ENCODE measurements at regions not wholly inside any gene's neighbourhood (a gene's known extent, or its start where the extent isn't known, plus 50 kb on each side); places are given as distances from the start of the nearest gene placed in this dataset.
"Not testable (repeated sequence)": the region's sequence is repeated elsewhere in the genome, so short reads cannot be mapped to it uniquely, and the experiment has no call there.

GRCh38 chr10:35973912-35974591 is 332.0 kb upstream of the FZD8 start:
- not testable (repeated sequence) for H3K36me3 ChIP-seq (ENCODE audit: control insufficient read depth, insufficient read depth, low read length); DNase-seq; H3K4me1 ChIP-seq (ENCODE audit: control insufficient read depth, insufficient read depth, low read length, poor library complexity, severe bottlenecking); H3K4me3 ChIP-seq (ENCODE audit: insufficient read depth, low read depth, low read length, poor library complexity, severe bottlenecking); H3K9me3 ChIP-seq (ENCODE audit: control insufficient read depth, low read length); H3K27me3 ChIP-seq (replicated peaks; ENCODE audit: control insufficient read depth, insufficient read depth, low read length, poor library complexity, severe bottlenecking); H3K27ac ChIP-seq (ENCODE audit: insufficient read depth, low read length, poor library complexity, severe bottlenecking)

- Histone ChIP-seq H3K27me3 (replicated peaks; ENCODE audit: control insufficient read depth, insufficient read depth, low read length, poor library complexity, severe bottlenecking) (no peaks in the 10 kb centered on the region), H3K9me3 (ENCODE audit: control insufficient read depth, low read length) (no peaks in the 10 kb centered on the region), H3K4me3 (ENCODE audit: insufficient read depth, low read depth, low read length, poor library complexity, severe bottlenecking) (no peak overlapping the region), H3K4me1 (ENCODE audit: control insufficient read depth, insufficient read depth, low read length, poor library complexity, severe bottlenecking) (no peaks in the 10 kb centered on the region), H3K27ac (ENCODE audit: insufficient read depth, low read length, poor library complexity, severe bottlenecking) (no peak overlapping the region), H3K36me3 (ENCODE audit: control insufficient read depth, insufficient read depth, low read length) (no peaks in the 10 kb centered on the region)
- no peak for DNase-seq
Observed at GRCh38 chr10:35972275-35972674, 330.2 kb upstream of the FZD8 start.

- Histone ChIP-seq H3K9me3 (ENCODE audit: control insufficient read depth, low read length) (no peaks in the 10 kb centered on the region), H3K36me3 (ENCODE audit: control insufficient read depth, insufficient read depth, low read length) (no peaks in the 10 kb centered on the region), H3K4me1 (ENCODE audit: control insufficient read depth, insufficient read depth, low read length, poor library complexity, severe bottlenecking) (no peaks in the 10 kb centered on the region), H3K4me3 (ENCODE audit: insufficient read depth, low read depth, low read length, poor library complexity, severe bottlenecking) (no peak overlapping the region), H3K27ac (ENCODE audit: insufficient read depth, low read length, poor library complexity, severe bottlenecking) (no peak overlapping the region), H3K27me3 (replicated peaks; ENCODE audit: control insufficient read depth, insufficient read depth, low read length, poor library complexity, severe bottlenecking) (no peaks in the 10 kb centered on the region)
- no peak for DNase-seq
Observed at GRCh38 chr10:35971397-35971796, 329.3 kb upstream of the FZD8 start.

GRCh38 chr10:35963685-35964084 is 321.6 kb upstream of the FZD8 start:
- no peak overlapping the region for H3K4me3 ChIP-seq (ENCODE audit: insufficient read depth, low read depth, low read length, poor library complexity, severe bottlenecking)
- H3K4me1 ChIP-seq (ENCODE audit: control insufficient read depth, insufficient read depth, low read length, poor library complexity, severe bottlenecking): no peaks in the 10 kb centered on the region
- DNase-seq: no peak
- H3K27ac ChIP-seq (ENCODE audit: insufficient read depth, low read length, poor library complexity, severe bottlenecking): no peak overlapping the region
- no peaks in the 10 kb centered on the region for H3K36me3 ChIP-seq (ENCODE audit: control insufficient read depth, insufficient read depth, low read length)
- no peaks in the 10 kb centered on the region for H3K9me3 ChIP-seq (ENCODE audit: control insufficient read depth, low read length)
- H3K27me3 ChIP-seq (replicated peaks; ENCODE audit: control insufficient read depth, insufficient read depth, low read length, poor library complexity, severe bottlenecking): no peaks in the 10 kb centered on the region

- Histone ChIP-seq H3K27ac (ENCODE audit: insufficient read depth, low read length, poor library complexity, severe bottlenecking) (no peak overlapping the region), H3K4me1 (ENCODE audit: control insufficient read depth, insufficient read depth, low read length, poor library complexity, severe bottlenecking) (no peaks in the 10 kb centered on the region), H3K9me3 (ENCODE audit: control insufficient read depth, low read length) (no peaks in the 10 kb centered on the region), H3K36me3 (ENCODE audit: control insufficient read depth, insufficient read depth, low read length) (no peaks in the 10 kb centered on the region), H3K4me3 (ENCODE audit: insufficient read depth, low read depth, low read length, poor library complexity, severe bottlenecking) (no peak overlapping the region), H3K27me3 (replicated peaks; ENCODE audit: control insufficient read depth, insufficient read depth, low read length, poor library complexity, severe bottlenecking) (no peaks in the 10 kb centered on the region)
- DNase-seq: no peak
Observed at GRCh38 chr10:35961501-35961900, 319.4 kb upstream of the FZD8 start.

- Histone ChIP-seq H3K9me3 (ENCODE audit: control insufficient read depth, low read length) (no peaks in the 10 kb centered on the region), H3K36me3 (ENCODE audit: control insufficient read depth, insufficient read depth, low read length) (no peaks in the 10 kb centered on the region), H3K27ac (ENCODE audit: insufficient read depth, low read length, poor library complexity, severe bottlenecking) (no peak overlapping the region), H3K4me3 (ENCODE audit: insufficient read depth, low read depth, low read length, poor library complexity, severe bottlenecking) (no peak overlapping the region), H3K27me3 (replicated peaks; ENCODE audit: control insufficient read depth, insufficient read depth, low read length, poor library complexity, severe bottlenecking) (no peaks in the 10 kb centered on the region), H3K4me1 (ENCODE audit: control insufficient read depth, insufficient read depth, low read length, poor library complexity, severe bottlenecking) (no peaks in the 10 kb centered on the region)
- no peak for DNase-seq
Observed at GRCh38 chr10:35959252-35959651, 317.2 kb upstream of the FZD8 start.

GRCh38 chr10:35958609-35959008 is 316.5 kb upstream of the FZD8 start:
- not testable (repeated sequence) for H3K27me3 ChIP-seq (replicated peaks; ENCODE audit: control insufficient read depth, insufficient read depth, low read length, poor library complexity, severe bottlenecking); H3K36me3 ChIP-seq (ENCODE audit: control insufficient read depth, insufficient read depth, low read length); DNase-seq; H3K4me1 ChIP-seq (ENCODE audit: control insufficient read depth, insufficient read depth, low read length, poor library complexity, severe bottlenecking); H3K4me3 ChIP-seq (ENCODE audit: insufficient read depth, low read depth, low read length, poor library complexity, severe bottlenecking); H3K9me3 ChIP-seq (ENCODE audit: control insufficient read depth, low read length); H3K27ac ChIP-seq (ENCODE audit: insufficient read depth, low read length, poor library complexity, severe bottlenecking)

- H3K27me3 ChIP-seq (replicated peaks; ENCODE audit: control insufficient read depth, insufficient read depth, low read length, poor library complexity, severe bottlenecking): no peaks in the 10 kb centered on the region
- H3K9me3 ChIP-seq (ENCODE audit: control insufficient read depth, low read length): no peaks in the 10 kb centered on the region
- H3K4me1 ChIP-seq (ENCODE audit: control insufficient read depth, insufficient read depth, low read length, poor library complexity, severe bottlenecking): no peaks in the 10 kb centered on the region
- no peak for DNase-seq
- no peaks in the 10 kb centered on the region for H3K36me3 ChIP-seq (ENCODE audit: control insufficient read depth, insufficient read depth, low read length)
- H3K4me3 ChIP-seq (ENCODE audit: insufficient read depth, low read depth, low read length, poor library complexity, severe bottlenecking): no peak overlapping the region
- H3K27ac ChIP-seq (ENCODE audit: insufficient read depth, low read length, poor library complexity, severe bottlenecking): no peak overlapping the region
Observed at GRCh38 chr10:35950701-35951100, 308.6 kb upstream of the FZD8 start.

GRCh38 chr10:35950226-35950625 is 308.1 kb upstream of the FZD8 start:
- Histone ChIP-seq H3K4me1 (ENCODE audit: control insufficient read depth, insufficient read depth, low read length, poor library complexity, severe bottlenecking) (no peaks in the 10 kb centered on the region), H3K4me3 (ENCODE audit: insufficient read depth, low read depth, low read length, poor library complexity, severe bottlenecking) (no peak overlapping the region), H3K36me3 (ENCODE audit: control insufficient read depth, insufficient read depth, low read length) (no peaks in the 10 kb centered on the region)

GRCh38 chr10:35949811-35950211 is 307.7 kb upstream of the FZD8 start:
- H3K4me1 ChIP-seq (ENCODE audit: control insufficient read depth, insufficient read depth, low read length, poor library complexity, severe bottlenecking): no peaks in the 10 kb centered on the region
- H3K36me3 ChIP-seq (ENCODE audit: control insufficient read depth, insufficient read depth, low read length): no peaks in the 10 kb centered on the region
- no peak for DNase-seq
- no peaks in the 10 kb centered on the region for H3K9me3 ChIP-seq (ENCODE audit: control insufficient read depth, low read length)
- no peak overlapping the region for H3K4me3 ChIP-seq (ENCODE audit: insufficient read depth, low read depth, low read length, poor library complexity, severe bottlenecking)
- H3K27ac ChIP-seq (ENCODE audit: insufficient read depth, low read length, poor library complexity, severe bottlenecking): no peak overlapping the region
- H3K27me3 ChIP-seq (replicated peaks; ENCODE audit: control insufficient read depth, insufficient read depth, low read length, poor library complexity, severe bottlenecking): no peaks in the 10 kb centered on the region

More at GRCh38 chr10:35950226-35950625, 308.1 kb upstream of the FZD8 start:
- Histone ChIP-seq H3K9me3 (ENCODE audit: control insufficient read depth, low read length) (no peaks in the 10 kb centered on the region), H3K27me3 (replicated peaks; ENCODE audit: control insufficient read depth, insufficient read depth, low read length, poor library complexity, severe bottlenecking) (no peaks in the 10 kb centered on the region), H3K27ac (ENCODE audit: insufficient read depth, low read length, poor library complexity, severe bottlenecking) (no peak overlapping the region)
- no peak for DNase-seq

All from effector memory CD4-positive, alpha-beta T cell (primary cell).